Nephron progenitor cell (in vitro differentiated cells): ENCODE measurements at regions not wholly inside any gene's neighbourhood (a gene's known extent, or its start where the extent isn't known, plus 50 kb on each side); places are given as distances from the start of the nearest gene placed in this dataset.

Experiments
- DNase-seq: peaks from one replicate; pipeline ENCODE4 v3.0.0; 2021
- H3K27ac Mint-ChIP-seq: 2 replicates; pipeline ENCODE4 v1.8.0; 2021; ENCODE audit warnings: mild to moderate bottlenecking, moderate library complexity, mixed read lengths
- H3K27me3 Mint-ChIP-seq: 2 replicates; pipeline ENCODE4 v1.8.0; 2021; ENCODE audit warnings: mild to moderate bottlenecking, low read depth, mixed read lengths; ENCODE audit not compliant: poor library complexity
- H3K36me3 Mint-ChIP-seq: 2 replicates; pipeline ENCODE4 v1.8.0; 2021; ENCODE audit warnings: low read depth, mixed read lengths
- H3K4me1 Mint-ChIP-seq: 2 replicates; pipeline ENCODE4 v1.8.0; 2021; ENCODE audit warnings: mixed read lengths
- H3K4me3 Mint-ChIP-seq: 2 replicates; pipeline ENCODE4 v1.8.0; 2021; ENCODE audit warnings: mild to moderate bottlenecking, moderate library complexity, mixed read lengths
- H3K9me3 Mint-ChIP-seq: 2 replicates; pipeline ENCODE4 v1.8.0; 2021; ENCODE audit warnings: mild to moderate bottlenecking, moderate library complexity, mixed read lengths
- TF ChIP-seq, protein P1 (sequence below): fragments of 200-600 bp; sonication (generic); IDR thresholded peaks from 2 replicates; pipeline ENCODE4 v1.5.0; 2021; ENCODE audit warnings: antibody characterized with exemption

- Mint-ChIP-seq H3K27ac (no peak overlapping the region), H3K9me3 (peaks cover 58% of the 10 kb centered on the region), H3K4me1 (no peaks in the 10 kb centered on the region), H3K36me3 (peaks cover 5% of the 10 kb centered on the region), H3K27me3 (no peaks in the 10 kb centered on the region), H3K4me3 (no peak overlapping the region)
- DNase-seq: no peak
- TF ChIP-seq, protein P1, sequence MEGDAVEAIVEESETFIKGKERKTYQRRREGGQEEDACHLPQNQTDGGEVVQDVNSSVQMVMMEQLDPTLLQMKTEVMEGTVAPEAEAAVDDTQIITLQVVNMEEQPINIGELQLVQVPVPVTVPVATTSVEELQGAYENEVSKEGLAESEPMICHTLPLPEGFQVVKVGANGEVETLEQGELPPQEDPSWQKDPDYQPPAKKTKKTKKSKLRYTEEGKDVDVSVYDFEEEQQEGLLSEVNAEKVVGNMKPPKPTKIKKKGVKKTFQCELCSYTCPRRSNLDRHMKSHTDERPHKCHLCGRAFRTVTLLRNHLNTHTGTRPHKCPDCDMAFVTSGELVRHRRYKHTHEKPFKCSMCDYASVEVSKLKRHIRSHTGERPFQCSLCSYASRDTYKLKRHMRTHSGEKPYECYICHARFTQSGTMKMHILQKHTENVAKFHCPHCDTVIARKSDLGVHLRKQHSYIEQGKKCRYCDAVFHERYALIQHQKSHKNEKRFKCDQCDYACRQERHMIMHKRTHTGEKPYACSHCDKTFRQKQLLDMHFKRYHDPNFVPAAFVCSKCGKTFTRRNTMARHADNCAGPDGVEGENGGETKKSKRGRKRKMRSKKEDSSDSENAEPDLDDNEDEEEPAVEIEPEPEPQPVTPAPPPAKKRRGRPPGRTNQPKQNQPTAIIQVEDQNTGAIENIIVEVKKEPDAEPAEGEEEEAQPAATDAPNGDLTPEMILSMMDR: no peak
These were observed 532.2 kb upstream of the SGCD start for GRCh38 chr5:155794795-155795194.

DNA sequence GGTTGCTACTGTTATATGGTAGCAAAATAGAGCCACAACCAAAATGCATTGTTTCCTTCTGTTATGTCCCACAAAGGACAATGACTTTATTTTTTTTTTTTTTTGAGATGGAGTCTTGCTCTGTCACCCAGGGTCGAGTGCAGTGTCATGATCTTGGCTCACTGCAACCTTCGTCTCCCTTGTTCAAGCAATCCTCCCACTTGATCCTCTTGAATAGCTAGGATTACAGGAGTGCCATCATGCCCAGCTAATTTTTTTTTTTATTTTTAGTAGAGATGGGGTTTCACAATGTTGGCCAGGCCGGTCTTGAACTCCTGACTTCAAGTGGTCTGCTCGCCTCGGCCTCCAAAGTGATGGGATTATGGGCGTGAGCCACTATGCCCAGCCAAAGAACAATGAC lies 527.7 kb upstream of the SGCD start:
- Mint-ChIP-seq H3K4me3 (no peak overlapping the region), H3K27ac (no peak overlapping the region), H3K4me1 (no peaks in the 10 kb centered on the region), H3K36me3 (no peaks in the 10 kb centered on the region), H3K27me3 (peaks cover 12% of the 10 kb centered on the region), H3K9me3 (peaks cover 30% of the 10 kb centered on the region)
- no peak for DNase-seq
- TF ChIP-seq, protein P1: no peak

DNA sequence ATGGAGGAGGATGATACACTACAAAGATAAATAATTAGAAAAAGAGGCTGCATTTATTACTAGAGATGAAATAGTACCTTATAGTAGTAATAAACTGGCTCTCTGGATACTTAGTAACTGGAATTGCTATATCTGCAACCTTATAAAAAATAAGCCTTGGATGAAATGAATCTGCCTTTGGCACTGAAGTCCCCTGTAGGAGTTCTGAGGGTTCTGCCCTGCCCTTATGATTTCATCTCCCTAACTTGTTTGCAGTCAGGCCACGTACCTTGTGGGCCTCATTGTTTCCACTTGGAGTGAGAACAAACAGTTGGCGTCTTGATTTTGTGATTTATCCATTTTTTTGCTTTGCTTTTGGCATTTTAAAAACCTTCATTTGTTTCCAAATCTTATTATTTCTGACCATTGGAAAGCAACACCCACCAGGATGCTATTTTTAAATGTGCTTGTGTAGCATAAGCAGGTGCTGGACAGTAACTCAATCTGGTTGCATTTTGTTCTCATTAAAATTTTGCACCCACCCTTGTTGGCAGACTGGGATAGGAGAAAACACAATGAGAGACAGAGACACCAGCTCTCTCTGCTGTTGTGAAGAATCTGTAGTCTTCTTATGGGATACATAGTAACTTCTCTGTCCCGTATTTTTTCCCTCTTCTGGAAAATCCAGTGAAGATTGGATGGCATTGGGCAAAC lies 518.9 kb upstream of the SGCD start:
- no peaks in the 10 kb centered on the region for H3K9me3 Mint-ChIP-seq

DNA sequence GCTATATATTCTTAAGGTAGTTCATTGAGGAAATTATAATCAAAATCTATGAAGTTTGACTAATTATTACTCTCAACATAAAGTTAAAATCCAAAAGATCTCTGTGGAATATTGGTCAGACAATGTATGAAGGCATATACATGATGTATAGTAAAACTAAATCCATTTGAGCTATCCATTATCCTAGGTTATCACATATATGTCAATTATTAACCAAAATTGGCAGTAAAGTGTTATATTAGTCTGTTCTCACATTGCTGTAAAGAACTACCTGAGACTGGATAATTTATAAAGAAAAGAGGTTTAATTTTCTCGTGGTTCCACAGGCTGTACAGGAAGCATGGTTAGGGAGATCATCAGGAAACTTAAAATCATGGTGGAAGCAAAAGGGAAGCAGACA lies 511.7 kb upstream of the SGCD start:
- H3K4me1 Mint-ChIP-seq: no peaks in the 10 kb centered on the region
- no peak overlapping the region for H3K4me3 Mint-ChIP-seq
- H3K36me3 Mint-ChIP-seq: no peaks in the 10 kb centered on the region
- H3K27me3 Mint-ChIP-seq: peaks cover 4% of the 10 kb centered on the region
- H3K27ac Mint-ChIP-seq: no peak overlapping the region
- no peak for DNase-seq
- TF ChIP-seq, protein P1: no peak
- H3K9me3 Mint-ChIP-seq: no peaks in the 10 kb centered on the region

More for the DNA sequence above, 518.9 kb upstream of the SGCD start:
- Mint-ChIP-seq H3K27ac (no peak overlapping the region), H3K4me1 (no peaks in the 10 kb centered on the region), H3K36me3 (no peaks in the 10 kb centered on the region), H3K27me3 (peaks cover 6% of the 10 kb centered on the region), H3K4me3 (no peak overlapping the region)
- no peak for DNase-seq
- TF ChIP-seq, protein P1: no peak

- DNase-seq: no peak
- H3K4me3 Mint-ChIP-seq: no peak overlapping the region
- no peaks in the 10 kb centered on the region for H3K36me3 Mint-ChIP-seq
- H3K4me1 Mint-ChIP-seq: no peaks in the 10 kb centered on the region
- no peak overlapping the region for H3K27ac Mint-ChIP-seq
- TF ChIP-seq, protein P1: no peak
- H3K9me3 Mint-ChIP-seq: no peaks in the 10 kb centered on the region
- no peaks in the 10 kb centered on the region for H3K27me3 Mint-ChIP-seq
These were observed 504.8 kb upstream of the SGCD start for GRCh38 chr5:155822177-155822576.
